ENCODE measurements at regions not wholly inside any gene's neighbourhood (a gene's known extent, or its start where the extent isn't known, plus 50 kb on each side); places are given as distances from the start of the nearest gene placed in this dataset.
"Not testable (repeated sequence)": the region's sequence is repeated elsewhere in the genome, so short reads cannot be mapped to it uniquely, and the experiment has no call there.

GRCh38 chr2:34523958-34524514 is 924.9 kb upstream of the FAM98A start:
- no peaks in the 10 kb centered on the region for H3K27me3 ChIP-seq
- TF ChIP-seq CTCF (IDR thresholded peaks at IDR 0.05; ENCODE audit: low read depth, low read length): no peak
- DNase-seq: no peak
- H3K9me3 ChIP-seq: no peaks in the 10 kb centered on the region
- no peak overlapping the region for H3K4me3 ChIP-seq (ENCODE audit: low read depth, low read length)
- no peaks in the 10 kb centered on the region for H3K36me3 ChIP-seq
- no peaks in the 10 kb centered on the region for H3K4me1 ChIP-seq

- no peak for TF ChIP-seq CTCF (IDR thresholded peaks at IDR 0.05; ENCODE audit: low read depth, low read length)
- Histone ChIP-seq H3K4me3 (ENCODE audit: low read depth, low read length) (no peak overlapping the region), H3K9me3 (no peaks in the 10 kb centered on the region), H3K27me3 (no peaks in the 10 kb centered on the region), H3K36me3 (no peaks in the 10 kb centered on the region), H3K4me1 (no peaks in the 10 kb centered on the region)
- no peak for DNase-seq
Measured at GRCh38 chr2:34519659-34520058, 920.6 kb upstream of the FAM98A start.

- H3K9me3 ChIP-seq: no peaks in the 10 kb centered on the region
- no peak for DNase-seq
- H3K27me3 ChIP-seq: no peaks in the 10 kb centered on the region
- no peak for TF ChIP-seq CTCF (IDR thresholded peaks at IDR 0.05; ENCODE audit: low read depth, low read length)
- no peaks in the 10 kb centered on the region for H3K4me1 ChIP-seq
- H3K36me3 ChIP-seq: no peaks in the 10 kb centered on the region
- no peak overlapping the region for H3K4me3 ChIP-seq (ENCODE audit: low read depth, low read length)
Measured at GRCh38 chr2:34498561-34498960, 899.5 kb upstream of the FAM98A start.

- not testable (repeated sequence) for H3K36me3 ChIP-seq; DNase-seq; H3K4me3 ChIP-seq (ENCODE audit: low read depth, low read length); H3K27me3 ChIP-seq; H3K4me1 ChIP-seq; H3K9me3 ChIP-seq
Measured at GRCh38 chr2:34494192-34494591, 895.1 kb upstream of the FAM98A start.

GRCh38 chr2:34492561-34493455 is 893.7 kb upstream of the FAM98A start:
- no peak for DNase-seq
- H3K36me3 ChIP-seq: no peaks in the 10 kb centered on the region
- no peaks in the 10 kb centered on the region for H3K9me3 ChIP-seq
- H3K4me1 ChIP-seq: no peaks in the 10 kb centered on the region
- no peaks in the 10 kb centered on the region for H3K27me3 ChIP-seq
- no peak overlapping the region for H3K4me3 ChIP-seq (ENCODE audit: low read depth, low read length)
- no peak for TF ChIP-seq CTCF (IDR thresholded peaks at IDR 0.05; ENCODE audit: low read depth, low read length)

- no peak for TF ChIP-seq CTCF (IDR thresholded peaks at IDR 0.05; ENCODE audit: low read depth, low read length)
- H3K9me3 ChIP-seq: no peaks in the 10 kb centered on the region
- H3K4me1 ChIP-seq: no peaks in the 10 kb centered on the region
- H3K27me3 ChIP-seq: no peaks in the 10 kb centered on the region
- H3K4me3 ChIP-seq (ENCODE audit: low read depth, low read length): no peak overlapping the region
- no peaks in the 10 kb centered on the region for H3K36me3 ChIP-seq
- DNase-seq: no peak
Measured at GRCh38 chr2:34486965-34487364, 887.9 kb upstream of the FAM98A start.
